ENCODE measurements at regions not wholly inside any gene's neighbourhood (a gene's known extent, or its start where the extent isn't known, plus 50 kb on each side); places are given as distances from the start of the nearest gene placed in this dataset.

- TF ChIP-seq, protein P1, sequence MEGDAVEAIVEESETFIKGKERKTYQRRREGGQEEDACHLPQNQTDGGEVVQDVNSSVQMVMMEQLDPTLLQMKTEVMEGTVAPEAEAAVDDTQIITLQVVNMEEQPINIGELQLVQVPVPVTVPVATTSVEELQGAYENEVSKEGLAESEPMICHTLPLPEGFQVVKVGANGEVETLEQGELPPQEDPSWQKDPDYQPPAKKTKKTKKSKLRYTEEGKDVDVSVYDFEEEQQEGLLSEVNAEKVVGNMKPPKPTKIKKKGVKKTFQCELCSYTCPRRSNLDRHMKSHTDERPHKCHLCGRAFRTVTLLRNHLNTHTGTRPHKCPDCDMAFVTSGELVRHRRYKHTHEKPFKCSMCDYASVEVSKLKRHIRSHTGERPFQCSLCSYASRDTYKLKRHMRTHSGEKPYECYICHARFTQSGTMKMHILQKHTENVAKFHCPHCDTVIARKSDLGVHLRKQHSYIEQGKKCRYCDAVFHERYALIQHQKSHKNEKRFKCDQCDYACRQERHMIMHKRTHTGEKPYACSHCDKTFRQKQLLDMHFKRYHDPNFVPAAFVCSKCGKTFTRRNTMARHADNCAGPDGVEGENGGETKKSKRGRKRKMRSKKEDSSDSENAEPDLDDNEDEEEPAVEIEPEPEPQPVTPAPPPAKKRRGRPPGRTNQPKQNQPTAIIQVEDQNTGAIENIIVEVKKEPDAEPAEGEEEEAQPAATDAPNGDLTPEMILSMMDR (IDR thresholded peaks at IDR 0.05): no peak
- no peak for TF ChIP-seq ZFX (IDR thresholded peaks at IDR 0.05; ENCODE audit: borderline replicate concordance)
These were observed 168.5 kb downstream of the ACTL7B start for GRCh38 chr9:108687006-108687987.

Measured in 22Rv1 (cell line).